ENCODE measurements at regions not wholly inside any gene's neighbourhood (a gene's known extent, or its start where the extent isn't known, plus 50 kb on each side); places are given as distances from the start of the nearest gene placed in this dataset.

- ATAC-seq (peak; percentile 43), DNase-seq (no peak)
These were observed 221.1 kb upstream of the RGS6 start for GRCh38 chr14:71711125-71711524.

GRCh38 chr14:71711619-71712018 lies 220.6 kb upstream of the RGS6 start:
- peak; percentile 40 for ATAC-seq
- DNase-seq, result no peak

- no peak for ATAC-seq
- DNase-seq, result no peak
These were observed 219.8 kb upstream of the RGS6 start for GRCh38 chr14:71712478-71712877.

GRCh38 chr14:71713016-71713415 lies 219.2 kb upstream of the RGS6 start:
- DNase-seq (no peak), ATAC-seq (no peak)

- ATAC-seq (no peak), DNase-seq (no peak)
These were observed 218.8 kb upstream of the RGS6 start for GRCh38 chr14:71713451-71713850.

- no peak for ATAC-seq
- DNase-seq, result no peak
These were observed 218.0 kb upstream of the RGS6 start for GRCh38 chr14:71714225-71714624.

GRCh38 chr14:71716041-71716772 lies 216.0 kb upstream of the RGS6 start:
- no peak for DNase-seq
- no peak for ATAC-seq

GRCh38 chr14:71720978-71721624 lies 211.1 kb upstream of the RGS6 start:
- peak; percentile 23 for DNase-seq
- no peak for ATAC-seq

- ATAC-seq, result no peak
- no peak for DNase-seq
These were observed 210.4 kb upstream of the RGS6 start for GRCh38 chr14:71721791-71722190.

- DNase-seq (no peak), ATAC-seq (no peak)
These were observed 209.3 kb upstream of the RGS6 start for GRCh38 chr14:71722885-71723284.

GRCh38 chr14:71725922-71726579 lies 206.2 kb upstream of the RGS6 start:
- ATAC-seq (no peak), DNase-seq (no peak)

GRCh38 chr14:71726580-71727021 lies 205.6 kb upstream of the RGS6 start:
- DNase-seq, result no peak
- no peak for ATAC-seq

GRCh38 chr14:71728386-71728785 lies 203.8 kb upstream of the RGS6 start:
- DNase-seq (no peak), ATAC-seq (no peak)

- ATAC-seq, result no peak
- no peak for DNase-seq
These were observed 202.6 kb upstream of the RGS6 start for GRCh38 chr14:71729596-71729995.

GRCh38 chr14:71730471-71730870 lies 201.8 kb upstream of the RGS6 start:
- ATAC-seq (no peak), DNase-seq (no peak)

- no peak for ATAC-seq
- DNase-seq, result no peak
These were observed 201.1 kb upstream of the RGS6 start for GRCh38 chr14:71731096-71731495.

- DNase-seq (no peak), ATAC-seq (no peak)
These were observed 198.9 kb upstream of the RGS6 start for GRCh38 chr14:71733210-71733883.

- ATAC-seq (no peak), DNase-seq (no peak)
These were observed 198.2 kb upstream of the RGS6 start for GRCh38 chr14:71734076-71734475.

GRCh38 chr14:71734885-71735284 lies 197.3 kb upstream of the RGS6 start:
- no peak for ATAC-seq
- no peak for DNase-seq

GRCh38 chr14:71737760-71738159 lies 194.5 kb upstream of the RGS6 start:
- ATAC-seq (no peak), DNase-seq (no peak)

GRCh38 chr14:71739273-71739990 lies 192.8 kb upstream of the RGS6 start:
- DNase-seq (no peak), ATAC-seq (no peak)

- ATAC-seq (no peak), DNase-seq (no peak)
These were observed 191.0 kb upstream of the RGS6 start for GRCh38 chr14:71741241-71741640.

Measured in stimulated activated naive CD8-positive, alpha-beta T cell treated with anti-CD3 and anti-CD28 coated beads, Interleukin-15, Interleukin-2, amounts not matched to agents 100 U/mL and 50 U/mL, for 24 hours (primary cell).